Thyroid gland (tissue), 4 donors: ENCODE measurements at regions not wholly inside any gene's neighbourhood (a gene's known extent, or its start where the extent isn't known, plus 50 kb on each side); places are given as distances from the start of the nearest gene placed in this dataset.
"Not testable (repeated sequence)": the region's sequence is repeated elsewhere in the genome, so short reads cannot be mapped to it uniquely, and the experiment has no call there.

Experiments
- DNase-seq, 2 donors: peaks; one replicate each; pipeline ENCODE4 v3.0.0-alpha.2; 2019
- H3K27ac ChIP-seq, 3 donors: fragments of 200-600 bp; sonication (generic); 1 replicate in 2 of 3; 2 replicates in 1 of 3; pipeline ENCODE4 v1.5.1; 2016 to 2019; ENCODE audit warnings: mild to moderate bottlenecking in 1 of 3, moderate library complexity in 1 of 3
- H3K27me3 ChIP-seq: fragments of 200-600 bp; sonication (generic); one replicate; pipeline ENCODE4 v1.5.1; 2019
- H3K36me3 ChIP-seq, 2 donors: fragments of 200-600 bp; sonication (generic); one replicate each; pipeline ENCODE4 v1.5.1; 2016 to 2019
- H3K4me1 ChIP-seq, 2 donors: fragments of 200-600 bp; sonication (generic); one replicate each; pipeline ENCODE4 v1.5.1; 2017 to 2019
- H3K4me3 ChIP-seq, 3 donors: fragments of 200-600 bp; sonication (generic); replicated peaks in 1 of 3; 1 replicate in 2 of 3; 2 replicates in 1 of 3; pipeline ENCODE4 v1.5.1; 2016; ENCODE audit warnings: mild to moderate bottlenecking in 1 of 3
- H3K9me3 ChIP-seq: fragments of 200-600 bp; sonication (generic); one replicate; pipeline ENCODE4 v1.5.1; 2017
- POLR2A ChIP-seq, 2 donors: fragments of 450-650 bp; IDR thresholded peaks; one replicate each; pipeline ENCODE4 v1.6.1; 2017; ENCODE audit warnings: antibody characterized with exemption in 2 of 2, mild to moderate bottlenecking in 2 of 2, moderate library complexity in 1 of 2
- WGBS, 2 donors: methylation state at CpG; one replicate each; pipeline ENCODE4 v1.1.5; 2017; 5-methylcytosine and 5-hydroxymethylcytosine counted together
- intact Hi-C: fragments of 100-400 bp; cut with DNase I; formaldehyde crosslinking; loops from one replicate; pipeline ENCODE4 v1.15.1; 2023
- TF ChIP-seq, protein P1 (sequence below), 6 experiments: fragments of 200-600 bp in 3 of 6; fragments of 450-650 bp in 3 of 6; sonication (generic) in 3 of 6; IDR thresholded peaks; one replicate each; pipeline ENCODE4 v1.5.1; 2016 to 2019; ENCODE audit warnings: antibody characterized with exemption in 6 of 6, mild to moderate bottlenecking in 2 of 6, inconsistent platforms in 1 of 6, moderate library complexity in 1 of 6

DNA sequence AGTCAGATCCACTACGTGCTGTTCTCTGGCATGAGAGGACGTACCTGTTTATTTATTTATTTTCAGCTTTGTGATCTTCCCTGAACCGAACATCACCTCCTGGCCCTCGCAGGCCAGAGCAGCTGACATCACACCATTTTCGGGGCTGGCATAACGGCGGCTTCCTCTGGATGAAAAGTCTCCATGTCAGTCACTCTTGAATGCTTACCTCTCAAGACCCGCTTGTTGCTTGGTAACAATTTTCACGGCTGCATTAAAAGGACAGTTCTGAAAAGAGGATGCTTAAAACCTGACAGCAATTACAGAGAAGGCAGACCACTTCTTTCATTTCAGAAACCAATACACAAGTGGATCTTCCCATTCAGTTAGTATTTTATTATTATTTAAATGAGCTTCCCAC lies 159.8 kb upstream of the CDH4 start:
- no peak overlapping the region for H3K4me3 ChIP-seq
- no peaks in the 10 kb centered on the region for H3K36me3 ChIP-seq
- intact Hi-C loops = no loop called here
- H3K4me1 ChIP-seq = no peaks in the 10 kb centered on the region
- no peak for DNase-seq
- WGBS, 2 donors = 92 to 95% methylated on average over 9 of the region's 9 CpGs
- H3K27me3 ChIP-seq = no peaks in the 10 kb centered on the region
- no peaks in the 10 kb centered on the region for H3K9me3 ChIP-seq
- no peak overlapping the region for H3K27ac ChIP-seq
- TF ChIP-seq, protein P1, sequence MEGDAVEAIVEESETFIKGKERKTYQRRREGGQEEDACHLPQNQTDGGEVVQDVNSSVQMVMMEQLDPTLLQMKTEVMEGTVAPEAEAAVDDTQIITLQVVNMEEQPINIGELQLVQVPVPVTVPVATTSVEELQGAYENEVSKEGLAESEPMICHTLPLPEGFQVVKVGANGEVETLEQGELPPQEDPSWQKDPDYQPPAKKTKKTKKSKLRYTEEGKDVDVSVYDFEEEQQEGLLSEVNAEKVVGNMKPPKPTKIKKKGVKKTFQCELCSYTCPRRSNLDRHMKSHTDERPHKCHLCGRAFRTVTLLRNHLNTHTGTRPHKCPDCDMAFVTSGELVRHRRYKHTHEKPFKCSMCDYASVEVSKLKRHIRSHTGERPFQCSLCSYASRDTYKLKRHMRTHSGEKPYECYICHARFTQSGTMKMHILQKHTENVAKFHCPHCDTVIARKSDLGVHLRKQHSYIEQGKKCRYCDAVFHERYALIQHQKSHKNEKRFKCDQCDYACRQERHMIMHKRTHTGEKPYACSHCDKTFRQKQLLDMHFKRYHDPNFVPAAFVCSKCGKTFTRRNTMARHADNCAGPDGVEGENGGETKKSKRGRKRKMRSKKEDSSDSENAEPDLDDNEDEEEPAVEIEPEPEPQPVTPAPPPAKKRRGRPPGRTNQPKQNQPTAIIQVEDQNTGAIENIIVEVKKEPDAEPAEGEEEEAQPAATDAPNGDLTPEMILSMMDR (IDR thresholded peaks at IDR 0.05) = no peak
- no peak for TF ChIP-seq POLR2A (IDR thresholded peaks at IDR 0.05)

DNA sequence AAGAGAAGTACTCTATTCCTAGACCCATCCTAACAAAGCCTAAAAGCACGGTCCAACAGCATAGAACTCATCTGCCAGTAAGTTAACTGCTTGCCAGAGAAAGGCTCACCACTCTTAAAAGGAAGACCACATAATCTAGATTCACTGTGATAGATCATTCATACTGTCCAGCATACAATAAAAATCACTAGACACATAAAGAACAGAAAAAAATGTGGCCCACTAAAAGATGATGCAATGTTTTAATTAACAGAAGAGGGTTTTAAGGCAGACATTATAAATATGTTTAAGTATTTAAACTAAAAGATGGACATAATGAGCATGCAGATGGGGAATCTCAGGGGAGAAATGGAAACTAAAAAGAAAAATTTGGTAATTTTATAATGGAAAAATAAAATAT lies 157.5 kb upstream of the CDH4 start:
- intact Hi-C loops = no loop called here
- no peaks in the 10 kb centered on the region for H3K9me3 ChIP-seq
- 70 to 84% methylated on average over 1 of the region's 1 CpG for WGBS, 2 donors
- DNase-seq = no peak
- H3K4me1 ChIP-seq = no peaks in the 10 kb centered on the region
- H3K36me3 ChIP-seq = no peaks in the 10 kb centered on the region
- H3K27me3 ChIP-seq = no peaks in the 10 kb centered on the region
- H3K4me3 ChIP-seq = no peak overlapping the region
- no peak overlapping the region for H3K27ac ChIP-seq
- TF ChIP-seq, protein P1 (IDR thresholded peaks at IDR 0.05) = no peak
- no peak for TF ChIP-seq POLR2A (IDR thresholded peaks at IDR 0.05)

DNA sequence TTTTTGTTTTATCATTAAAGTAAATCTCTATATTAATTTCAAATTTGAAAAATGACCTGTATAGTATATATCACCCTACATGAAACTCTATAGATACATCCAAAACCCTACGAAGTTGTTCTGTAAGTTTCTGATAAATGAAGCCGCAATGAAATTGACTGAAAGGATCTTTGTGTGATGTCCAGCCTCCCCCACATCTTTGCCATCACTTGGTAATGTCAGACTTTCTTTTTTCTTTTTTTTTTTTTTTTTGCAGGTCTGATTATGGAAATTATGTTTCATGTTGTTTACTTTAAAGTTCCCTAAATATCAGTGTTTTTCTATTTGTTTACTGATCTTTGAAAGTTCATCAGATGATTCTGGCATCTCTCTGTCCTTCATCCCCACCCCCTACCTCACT lies 155.6 kb upstream of the CDH4 start:
- 92 to 95% methylated on average over 2 of the region's 2 CpGs for WGBS, 2 donors

DNA sequence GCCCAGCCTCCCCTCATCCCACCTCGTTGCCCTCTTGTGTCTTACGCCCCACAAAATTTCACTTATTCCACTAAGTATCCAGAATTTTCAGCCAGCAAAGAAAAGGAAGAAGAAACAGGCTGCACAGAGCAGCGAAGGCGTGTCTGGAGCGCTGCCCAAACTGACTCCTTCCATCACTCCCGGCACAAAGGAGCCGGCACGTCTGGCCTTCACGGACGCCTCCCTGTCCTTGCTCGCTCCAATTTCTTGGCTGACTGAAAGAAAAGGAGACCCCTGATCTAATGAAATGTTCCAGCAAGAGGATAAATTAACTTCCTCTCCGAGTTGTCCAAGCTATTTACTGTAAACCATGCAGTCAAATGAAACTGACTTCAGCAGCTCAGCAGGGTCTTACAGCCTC lies 152.3 kb upstream of the CDH4 start:
- Histone ChIP-seq H3K9me3 (no peaks in the 10 kb centered on the region), H3K4me1 (no peaks in the 10 kb centered on the region), H3K27ac (no peak overlapping the region), H3K36me3 (no peaks in the 10 kb centered on the region), H3K27me3 (no peaks in the 10 kb centered on the region), H3K4me3 (no peak overlapping the region)
- WGBS, 2 donors = 71 to 80% methylated on average over 12 of the region's 12 CpGs
- TF ChIP-seq, protein P1 (IDR thresholded peaks at IDR 0.05) = no peak
- no peak for TF ChIP-seq POLR2A (IDR thresholded peaks at IDR 0.05)
- DNase-seq = no peak
- intact Hi-C loops = no loop called here

More for the DNA sequence above, 155.6 kb upstream of the CDH4 start:
- H3K27ac ChIP-seq = no peak overlapping the region
- H3K36me3 ChIP-seq = no peaks in the 10 kb centered on the region
- TF ChIP-seq POLR2A (IDR thresholded peaks at IDR 0.05) = no peak
- TF ChIP-seq, protein P1 (IDR thresholded peaks at IDR 0.05) = no peak
- H3K4me3 ChIP-seq = no peak overlapping the region
- no peak for DNase-seq
- no peaks in the 10 kb centered on the region for H3K9me3 ChIP-seq
- no peaks in the 10 kb centered on the region for H3K4me1 ChIP-seq
- intact Hi-C loops = no loop called here
- no peaks in the 10 kb centered on the region for H3K27me3 ChIP-seq

DNA sequence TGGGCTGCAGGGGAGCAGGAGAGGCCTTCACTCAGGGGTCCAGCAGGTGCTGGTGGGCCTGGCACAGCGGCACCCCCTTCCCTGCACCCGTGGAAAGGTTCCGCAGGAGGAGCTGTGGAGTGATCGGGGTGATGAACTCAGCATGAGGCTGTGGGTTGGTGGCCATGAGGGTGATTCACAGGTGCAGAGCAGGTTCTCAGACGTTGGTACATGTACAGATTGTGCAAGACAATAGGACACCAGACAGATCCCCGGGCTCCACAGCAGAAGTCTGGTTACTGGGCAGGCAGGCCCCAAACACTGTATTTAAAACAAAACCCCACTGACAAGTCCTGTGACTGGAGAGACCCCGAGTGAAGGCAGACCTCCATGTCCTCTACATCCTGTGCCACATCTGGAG lies 151.6 kb upstream of the CDH4 start:
- no peak overlapping the region for H3K4me3 ChIP-seq
- intact Hi-C loops = no loop called here
- DNase-seq = no peak
- no peaks in the 10 kb centered on the region for H3K4me1 ChIP-seq
- H3K27ac ChIP-seq = no peak overlapping the region
- TF ChIP-seq, protein P1 (IDR thresholded peaks at IDR 0.05) = no peak
- no peak for TF ChIP-seq POLR2A (IDR thresholded peaks at IDR 0.05)
- no peaks in the 10 kb centered on the region for H3K9me3 ChIP-seq
- WGBS, 2 donors = 88 to 94% methylated on average over 4 to 7 of the region's 7 CpGs
- H3K27me3 ChIP-seq = no peaks in the 10 kb centered on the region
- H3K36me3 ChIP-seq = no peaks in the 10 kb centered on the region

DNA sequence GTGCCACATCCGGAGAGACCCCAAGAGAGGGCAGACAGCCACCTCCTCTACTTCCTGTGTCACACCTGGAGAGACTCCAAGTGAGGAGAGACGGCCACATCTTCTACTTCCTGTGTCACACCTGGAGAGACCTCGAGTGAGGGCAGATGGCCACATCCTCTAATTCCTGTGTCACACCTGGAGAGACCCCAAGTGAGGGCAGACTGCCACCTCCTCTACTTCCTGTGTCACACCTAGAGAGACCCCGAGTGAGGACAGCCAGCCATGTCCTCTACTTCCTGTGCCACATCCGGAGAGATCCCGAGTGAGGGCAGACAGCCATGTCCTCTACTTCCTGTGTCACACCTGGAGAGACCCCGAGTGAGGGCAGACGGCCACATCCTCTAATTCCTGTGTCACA lies 150.7 kb upstream of the CDH4 start:
- H3K27me3 ChIP-seq, DNase-seq, H3K9me3 ChIP-seq, H3K27ac ChIP-seq, H3K4me3 ChIP-seq, H3K36me3 ChIP-seq, H3K4me1 ChIP-seq, intact Hi-C loops: not testable (repeated sequence)
- 47 to 58% methylated on average over 7 of the region's 8 CpGs for WGBS, 2 donors
